Endothelial cell (in vitro differentiated cells): ENCODE measurements at regions not wholly inside any gene's neighbourhood (a gene's known extent, or its start where the extent isn't known, plus 50 kb on each side); places are given as distances from the start of the nearest gene placed in this dataset.
A peak's percentile ranks its signal among the peaks of the same experiment; 100 is the strongest.

Experiments used
- DNase-seq: peaks from one replicate; pipeline ENCODE4 v3.0.0; 2021; ENCODE audit warnings: low spot score
- H3K27ac Mint-ChIP-seq: one replicate; pipeline ENCODE4 v1.8.0; 2021; ENCODE audit warnings: mixed read lengths, inconsistent platforms; ENCODE audit not compliant: unreplicated experiment
- H3K27me3 Mint-ChIP-seq: one replicate; pipeline ENCODE4 v1.8.0; 2021; ENCODE audit warnings: mild to moderate bottlenecking, moderate library complexity, mixed read lengths, inconsistent platforms; ENCODE audit not compliant: unreplicated experiment
- H3K36me3 Mint-ChIP-seq: one replicate; pipeline ENCODE4 v1.8.0; 2021; ENCODE audit warnings: mild to moderate bottlenecking, low read depth, mixed read lengths, inconsistent platforms; ENCODE audit not compliant: unreplicated experiment
- H3K4me1 Mint-ChIP-seq: one replicate; pipeline ENCODE4 v1.8.0; 2021; ENCODE audit warnings: mild to moderate bottlenecking, mixed read lengths, inconsistent platforms; ENCODE audit not compliant: unreplicated experiment
- H3K4me3 Mint-ChIP-seq: one replicate; pipeline ENCODE4 v1.8.0; 2021; ENCODE audit warnings: mild to moderate bottlenecking, mixed read lengths, inconsistent platforms; ENCODE audit not compliant: unreplicated experiment
- H3K9me3 Mint-ChIP-seq: one replicate; pipeline ENCODE4 v1.8.0; 2021; ENCODE audit warnings: mixed read lengths, inconsistent platforms; ENCODE audit not compliant: unreplicated experiment
- CTCF ChIP-seq: fragments of 200-600 bp; sonication (generic); IDR thresholded peaks from one replicate; pipeline ENCODE4 v1.5.0; 2021; ENCODE audit warnings: antibody characterized with exemption; ENCODE audit not compliant: unreplicated experiment

GRCh38 chr14:89493877-89494634 is 77.0 kb upstream of the FOXN3 start:
- Mint-ChIP-seq H3K4me3 (no peak overlapping the region), H3K27ac (peak overlapping the region; percentile 65), H3K27me3 (no peaks in the 10 kb centered on the region), H3K9me3 (no peaks in the 10 kb centered on the region), H3K4me1 (peaks cover 7% of the 10 kb centered on the region), H3K36me3 (no peaks in the 10 kb centered on the region)
- no peak for TF ChIP-seq CTCF
- no peak for DNase-seq

- Mint-ChIP-seq H3K27ac (peak overlapping the region; percentile 65), H3K4me3 (no peak overlapping the region), H3K4me1 (peaks cover 7% of the 10 kb centered on the region), H3K9me3 (no peaks in the 10 kb centered on the region), H3K27me3 (no peaks in the 10 kb centered on the region), H3K36me3 (no peaks in the 10 kb centered on the region)
- no peak for DNase-seq
- TF ChIP-seq CTCF = no peak
These were observed 76.4 kb upstream of the FOXN3 start for GRCh38 chr14:89493406-89493805.

- Mint-ChIP-seq H3K27me3 (no peaks in the 10 kb centered on the region), H3K9me3 (no peaks in the 10 kb centered on the region), H3K4me3 (no peak overlapping the region), H3K27ac (no peak overlapping the region), H3K36me3 (no peaks in the 10 kb centered on the region), H3K4me1 (peaks cover 7% of the 10 kb centered on the region)
- no peak for TF ChIP-seq CTCF
- DNase-seq = no peak
These were observed 74.8 kb upstream of the FOXN3 start for GRCh38 chr14:89491711-89492381.

GRCh38 chr14:89490466-89490865 is 73.4 kb upstream of the FOXN3 start:
- Mint-ChIP-seq H3K36me3 (peaks cover 8% of the 10 kb centered on the region), H3K9me3 (no peaks in the 10 kb centered on the region), H3K4me1 (peaks cover 7% of the 10 kb centered on the region), H3K4me3 (no peak overlapping the region), H3K27me3 (no peaks in the 10 kb centered on the region), H3K27ac (no peak overlapping the region)
- DNase-seq = no peak
- no peak for TF ChIP-seq CTCF
